ENCODE measurements at regions not wholly inside any gene's neighbourhood (a gene's known extent, or its start where the extent isn't known, plus 50 kb on each side); places are given as distances from the start of the nearest gene placed in this dataset.
"Not testable (repeated sequence)": the region's sequence is repeated elsewhere in the genome, so short reads cannot be mapped to it uniquely, and the experiment has no call there.

GRCh38 chr5:36478646-36479317, 127.6 kb upstream of the SLC1A3 start:
- peak; percentile 5 for DNase-seq (ENCODE audit: low read depth)

- peak; percentile 39 for DNase-seq (ENCODE audit: low read depth)
These were observed 124.8 kb upstream of the SLC1A3 start for GRCh38 chr5:36481454-36482120.

DNA sequence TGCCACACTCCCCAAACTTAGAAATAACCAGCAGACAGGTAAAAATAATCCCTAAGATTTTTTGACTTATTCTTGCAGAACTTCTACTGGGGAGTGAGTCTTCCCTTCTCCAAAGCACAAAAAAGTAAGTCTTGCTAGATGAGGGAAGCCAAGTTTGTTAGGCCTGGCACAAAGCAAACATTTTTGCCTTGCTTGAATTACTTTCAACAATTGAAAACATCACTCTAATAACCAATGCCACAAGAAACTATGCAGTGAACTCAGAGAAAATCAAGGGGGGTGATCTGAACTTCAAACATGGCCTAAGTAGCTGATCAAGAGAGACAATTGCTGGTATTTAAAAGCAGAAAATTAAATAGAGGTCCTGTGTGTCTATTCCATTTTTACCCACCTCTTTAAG, 123.6 kb upstream of the SLC1A3 start:
- no peak for DNase-seq (ENCODE audit: low read depth)

DNA sequence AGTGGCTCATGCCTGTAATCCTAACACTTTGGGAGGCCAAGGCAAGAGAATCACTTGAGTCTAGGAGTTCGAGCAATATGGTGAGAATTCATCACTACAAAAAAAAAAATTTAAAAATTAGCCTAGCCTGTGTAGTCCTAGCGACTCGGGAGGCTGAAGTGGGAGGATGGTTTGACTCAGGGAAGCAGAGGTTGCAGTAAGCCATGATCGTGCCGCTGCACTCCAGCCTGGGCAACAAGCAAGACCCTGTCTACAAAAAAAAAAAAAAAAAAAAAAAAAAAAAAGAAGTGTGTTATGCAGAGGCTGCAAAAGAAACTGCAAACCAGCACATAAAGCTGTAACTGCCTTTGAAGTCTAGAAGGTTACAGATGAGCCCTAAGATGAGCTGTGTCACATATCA, 116.9 kb upstream of the SLC1A3 start:
- no peak for DNase-seq (ENCODE audit: low read depth)

DNA sequence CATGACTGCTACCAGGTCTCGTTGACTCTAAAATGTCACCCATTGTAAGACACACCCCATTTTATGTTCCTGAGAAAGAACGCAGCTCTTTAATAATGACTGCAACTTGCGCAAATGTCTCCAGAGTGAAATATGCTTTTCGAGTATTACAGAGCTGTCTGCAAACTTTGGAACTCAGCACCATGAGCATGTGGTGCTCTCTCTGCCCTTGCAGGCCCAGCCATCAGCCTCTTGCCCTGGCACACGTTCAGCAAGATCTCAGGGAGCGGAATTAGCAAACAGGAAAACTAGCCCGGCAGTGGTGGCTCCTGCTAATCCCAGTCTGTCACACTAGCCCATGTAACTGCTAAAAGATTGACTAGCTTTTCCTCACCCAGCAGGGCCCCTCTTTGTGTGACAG, 114.5 kb upstream of the SLC1A3 start:
- DNase-seq (ENCODE audit: low read depth) = no peak

- no peak for DNase-seq (ENCODE audit: low read depth)
These were observed 113.3 kb upstream of the SLC1A3 start for GRCh38 chr5:36492984-36493654.

- no peak for DNase-seq (ENCODE audit: low read depth)
These were observed 112.4 kb upstream of the SLC1A3 start for GRCh38 chr5:36494028-36494427.

- peak; percentile 11 for DNase-seq (ENCODE audit: low read depth)
These were observed 111.4 kb upstream of the SLC1A3 start for GRCh38 chr5:36494841-36495601.

DNA sequence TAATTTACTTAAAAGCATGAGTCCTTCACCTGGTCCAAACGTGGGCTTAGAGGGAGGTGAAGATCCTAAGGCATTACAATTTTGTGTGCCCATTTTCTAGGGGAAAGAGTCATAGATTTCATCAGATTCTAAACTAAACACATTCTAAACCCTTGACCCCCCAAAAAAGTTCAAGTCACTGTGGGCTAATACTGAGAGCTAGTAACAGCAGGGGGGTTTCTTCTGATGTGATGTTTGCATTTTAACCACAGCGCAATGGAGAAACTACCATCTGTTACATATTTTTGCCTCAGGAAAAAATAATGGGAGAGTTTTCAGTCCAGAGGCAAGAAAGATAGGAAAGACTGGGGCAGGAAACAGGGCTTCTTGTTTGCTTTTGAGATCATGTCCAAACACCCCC, 110.8 kb upstream of the SLC1A3 start:
- DNase-seq (ENCODE audit: low read depth) = no peak

GRCh38 chr5:36496471-36496870, 109.9 kb upstream of the SLC1A3 start:
- DNase-seq (ENCODE audit: low read depth) = no peak

DNA sequence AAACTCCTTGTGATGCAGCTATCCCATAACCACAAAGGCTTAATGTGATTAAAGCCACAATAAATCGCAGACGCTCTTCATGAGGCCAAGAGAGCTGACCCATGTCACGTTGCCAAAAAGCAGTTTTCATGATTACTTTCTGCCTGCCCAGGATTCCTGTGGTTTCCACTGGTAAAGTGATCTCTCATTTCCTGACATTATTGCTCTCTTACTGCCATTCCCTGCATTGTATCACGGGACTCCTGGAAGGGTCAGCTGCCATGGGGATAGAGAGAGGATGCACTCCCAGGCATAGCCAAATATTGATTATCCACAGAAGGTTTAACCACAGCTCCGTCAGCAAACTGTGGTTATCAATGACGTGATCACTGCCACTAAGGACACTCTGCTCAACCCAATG, 103.8 kb upstream of the SLC1A3 start:
- peak; percentile 86 for DNase-seq (ENCODE audit: low read depth)

GRCh38 chr5:36505021-36505420, 101.4 kb upstream of the SLC1A3 start:
- no peak for DNase-seq (ENCODE audit: low read depth)

DNA sequence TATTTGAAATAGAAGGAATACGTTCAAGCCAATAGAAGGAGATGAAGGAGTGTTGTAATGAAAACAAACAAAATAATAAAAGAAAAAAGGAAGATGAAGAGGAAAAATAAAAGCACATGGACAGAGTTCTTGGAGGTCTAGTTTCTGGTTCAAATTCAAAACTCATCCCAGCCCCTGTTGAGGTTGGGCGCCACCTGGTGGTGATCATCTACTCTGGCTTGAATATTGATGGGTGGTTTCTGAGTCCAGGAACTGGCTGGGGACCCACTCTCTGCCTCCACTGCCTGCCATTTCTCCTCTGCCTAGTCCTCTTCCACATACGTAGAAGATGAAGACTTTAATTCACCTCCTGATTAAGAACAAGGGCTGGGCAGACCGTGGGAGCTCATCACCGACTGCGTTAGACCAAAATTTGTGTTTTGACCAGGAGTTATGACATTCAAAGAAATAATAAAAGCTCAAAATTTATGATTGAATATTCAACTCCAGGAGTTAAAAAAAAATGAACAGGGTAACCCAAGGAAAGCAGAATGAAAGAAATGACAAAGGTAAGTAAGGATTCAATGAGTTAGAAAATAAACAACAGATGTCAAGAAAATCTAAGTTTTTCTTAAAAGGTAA, 99.0 kb upstream of the SLC1A3 start:
- peak; percentile 56 for DNase-seq (ENCODE audit: low read depth)

GRCh38 chr5:36508331-36508730, 98.1 kb upstream of the SLC1A3 start:
- DNase-seq (ENCODE audit: low read depth) = not testable (repeated sequence)

DNA sequence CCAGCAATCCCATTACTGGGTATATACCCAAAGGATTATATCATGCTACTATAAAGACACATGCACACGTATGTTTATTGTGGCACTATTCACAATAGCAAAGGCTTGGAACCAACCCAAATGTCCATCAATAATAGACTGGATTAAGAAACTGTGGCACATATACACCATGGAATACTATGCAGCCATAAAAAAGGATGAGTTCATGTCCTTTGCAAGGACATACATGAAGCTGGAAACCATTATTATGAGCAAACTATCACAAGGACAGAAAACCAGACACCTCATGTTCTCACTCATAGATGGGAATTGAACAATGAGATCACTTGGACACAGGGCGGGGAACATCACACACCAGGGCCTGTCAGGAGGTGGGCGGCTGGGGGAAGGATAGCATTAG, 92.8 kb upstream of the SLC1A3 start:
- not testable (repeated sequence) for DNase-seq (ENCODE audit: low read depth)

- DNase-seq (ENCODE audit: low read depth) = no peak
These were observed 86.5 kb upstream of the SLC1A3 start for GRCh38 chr5:36519881-36520280.

GRCh38 chr5:36521219-36521618, 85.2 kb upstream of the SLC1A3 start:
- DNase-seq (ENCODE audit: low read depth) = no peak

- DNase-seq (ENCODE audit: low read depth) = peak; percentile 32
These were observed 84.3 kb upstream of the SLC1A3 start for GRCh38 chr5:36521838-36522745.

DNA sequence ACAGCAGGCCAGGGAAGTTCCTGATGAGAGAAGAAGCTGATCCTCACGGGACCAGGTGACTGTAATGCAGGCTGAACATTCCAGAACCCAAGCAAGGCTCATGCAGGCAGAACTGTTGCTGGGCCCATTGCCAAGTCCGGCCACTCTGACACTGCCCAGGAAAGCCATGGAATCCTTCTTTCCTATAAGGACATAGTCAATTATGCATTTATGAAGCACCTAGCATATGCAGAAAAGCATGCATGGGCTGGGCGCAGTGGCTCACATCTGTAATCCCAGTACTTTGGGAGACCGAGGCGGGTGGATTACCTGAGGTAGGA, 83.7 kb upstream of the SLC1A3 start:
- DNase-seq (ENCODE audit: low read depth) = no peak

DNA sequence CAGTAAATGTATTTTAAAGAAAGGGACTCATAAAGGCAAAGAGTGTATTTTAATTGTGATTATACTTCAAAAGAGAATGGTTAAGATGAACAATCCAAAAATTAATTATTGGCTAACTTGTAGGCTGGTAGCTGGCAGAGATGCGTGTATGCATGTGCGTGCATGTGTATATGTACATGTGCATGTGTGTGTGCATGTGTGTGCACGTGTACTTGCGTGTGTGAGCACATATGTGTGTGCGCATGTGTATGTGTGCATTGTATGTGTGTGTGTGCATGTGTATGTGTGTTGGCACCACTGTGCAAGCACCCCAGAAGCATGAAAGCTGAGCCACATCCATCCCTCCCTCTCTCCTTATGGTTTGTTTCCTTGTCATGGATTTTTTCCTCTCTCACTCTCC, 83.0 kb upstream of the SLC1A3 start:
- no peak for DNase-seq (ENCODE audit: low read depth)

GRCh38 chr5:36523926-36524325, 82.5 kb upstream of the SLC1A3 start:
- DNase-seq (ENCODE audit: low read depth) = no peak

Measured in amniotic epithelial cell (primary cell).